ENCODE measurements at regions not wholly inside any gene's neighbourhood (a gene's known extent, or its start where the extent isn't known, plus 50 kb on each side); places are given as distances from the start of the nearest gene placed in this dataset.

- no peak for TF ChIP-seq CREB5 (CRISPR knock-in tag; IDR thresholded peaks at IDR 0.05; ENCODE audit: low read depth)
- no peak for TF ChIP-seq GLIS3 (CRISPR knock-in tag; IDR thresholded peaks at IDR 0.05)
- no peak for TF ChIP-seq TOX (CRISPR knock-in tag; IDR thresholded peaks at IDR 0.05; ENCODE audit: borderline replicate concordance)
- TF ChIP-seq PPARA (CRISPR knock-in tag; IDR thresholded peaks at IDR 0.05; ENCODE audit: borderline replicate concordance), result no peak
- TF ChIP-seq OSR1 (CRISPR knock-in tag; IDR thresholded peaks at IDR 0.05), result no peak
- TF ChIP-seq CSDC2 (CRISPR knock-in tag; IDR thresholded peaks at IDR 0.05), result no peak
- TF ChIP-seq, protein P1, sequence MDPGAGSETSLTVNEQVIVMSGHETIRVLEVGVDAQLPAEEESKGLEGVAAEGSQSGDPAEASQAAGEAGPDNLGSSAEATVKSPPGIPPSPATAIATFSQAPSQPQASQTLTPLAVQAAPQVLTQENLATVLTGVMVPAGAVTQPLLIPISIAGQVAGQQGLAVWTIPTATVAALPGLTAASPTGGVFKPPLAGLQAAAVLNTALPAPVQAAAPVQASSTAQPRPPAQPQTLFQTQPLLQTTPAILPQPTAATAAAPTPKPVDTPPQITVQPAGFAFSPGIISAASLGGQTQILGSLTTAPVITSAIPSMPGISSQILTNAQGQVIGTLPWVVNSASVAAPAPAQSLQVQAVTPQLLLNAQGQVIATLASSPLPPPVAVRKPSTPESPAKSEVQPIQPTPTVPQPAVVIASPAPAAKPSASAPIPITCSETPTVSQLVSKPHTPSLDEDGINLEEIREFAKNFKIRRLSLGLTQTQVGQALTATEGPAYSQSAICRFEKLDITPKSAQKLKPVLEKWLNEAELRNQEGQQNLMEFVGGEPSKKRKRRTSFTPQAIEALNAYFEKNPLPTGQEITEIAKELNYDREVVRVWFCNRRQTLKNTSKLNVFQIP (CRISPR knock-in tag; IDR thresholded peaks at IDR 0.05; ENCODE audit: borderline replicate concordance, low read depth), result no peak
- no peak for TF ChIP-seq ZFP3 (CRISPR knock-in tag; IDR thresholded peaks at IDR 0.05)
- TF ChIP-seq ARNTL (CRISPR knock-in tag; IDR thresholded peaks at IDR 0.05; ENCODE audit: borderline replicate concordance, low read depth), result no peak
These were observed 134.2 kb downstream of the RPS29 start for GRCh38 chr14:49451938-49452337.

Measured in SK-N-SH treated with all-trans-retinoic acid at 6 μM for 48 hours (cell line).